ENCODE measurements at regions not wholly inside any gene's neighbourhood (a gene's known extent, or its start where the extent isn't known, plus 50 kb on each side); places are given as distances from the start of the nearest gene placed in this dataset.

DNA sequence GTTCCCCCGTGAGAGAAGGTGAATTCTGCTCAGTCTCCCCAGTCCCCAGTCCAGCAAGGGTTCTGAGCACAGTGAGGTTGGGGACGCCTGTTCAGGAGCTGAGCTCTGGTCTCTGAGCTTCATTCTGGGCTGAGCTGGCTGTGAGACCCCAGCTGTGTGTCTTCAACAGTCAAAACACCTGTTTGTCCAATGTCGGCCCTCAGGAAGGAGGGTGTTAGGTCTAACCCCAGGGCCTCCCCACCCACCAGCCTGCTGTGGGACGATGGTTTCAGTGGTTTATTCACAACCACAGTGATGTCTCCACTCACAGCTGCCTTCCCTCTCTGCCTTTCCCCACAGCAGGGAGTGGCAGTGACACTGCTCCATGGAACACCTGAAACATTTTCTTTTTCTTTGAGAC lies 1282.9 kb downstream of the TBC1D22A start:
- peak in 1 of 2 experiments; percentile 19 for DNase-seq

DNA sequence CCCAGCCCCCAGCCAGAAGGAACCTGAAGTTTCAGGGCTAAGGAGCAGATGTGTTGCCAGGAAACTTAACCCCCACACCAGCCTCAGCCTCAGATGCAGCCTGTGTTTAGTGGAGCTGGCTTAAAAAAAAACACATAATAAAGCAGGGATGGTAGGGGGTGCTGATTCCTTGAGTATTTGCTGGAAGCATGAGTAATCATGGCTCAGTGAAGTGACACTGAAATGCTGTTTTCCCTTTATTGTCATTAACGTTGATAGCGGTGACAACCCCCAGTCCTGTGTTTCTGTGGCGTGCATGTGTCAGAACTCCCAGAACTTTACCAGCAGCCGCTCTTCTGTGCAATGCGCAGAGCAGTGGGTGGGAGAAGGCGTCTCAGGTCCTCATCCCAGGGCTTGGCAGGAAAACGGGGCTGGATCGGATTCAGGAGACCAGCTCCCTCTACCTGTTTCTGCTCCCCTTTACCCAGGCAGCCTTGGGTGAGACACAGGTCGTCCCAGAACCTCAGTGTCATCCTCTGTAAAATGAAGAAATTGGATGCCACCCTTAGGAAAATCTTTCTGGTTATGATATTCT lies 1282.1 kb downstream of the TBC1D22A start:
- DNase-seq = no peak

DNA sequence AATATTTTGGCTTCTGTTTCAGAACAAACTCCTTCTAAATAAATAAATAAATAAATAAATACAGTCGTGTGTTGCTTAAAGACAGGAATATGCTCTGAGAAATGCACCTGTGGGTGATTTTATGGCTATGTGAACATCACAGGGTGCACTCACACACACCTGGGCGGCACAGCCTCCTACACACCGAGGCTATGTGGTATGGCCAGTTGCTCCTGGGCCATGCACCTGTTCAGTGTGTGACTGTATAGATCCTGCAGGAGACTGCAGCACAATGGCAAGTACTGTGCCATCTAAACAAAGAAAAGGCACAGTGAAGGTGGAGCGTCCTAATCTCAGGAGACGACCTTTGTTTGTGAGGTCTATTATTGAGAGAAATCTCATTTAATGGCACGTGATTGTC lies 1281.1 kb downstream of the TBC1D22A start:
- no peak for DNase-seq

DNA sequence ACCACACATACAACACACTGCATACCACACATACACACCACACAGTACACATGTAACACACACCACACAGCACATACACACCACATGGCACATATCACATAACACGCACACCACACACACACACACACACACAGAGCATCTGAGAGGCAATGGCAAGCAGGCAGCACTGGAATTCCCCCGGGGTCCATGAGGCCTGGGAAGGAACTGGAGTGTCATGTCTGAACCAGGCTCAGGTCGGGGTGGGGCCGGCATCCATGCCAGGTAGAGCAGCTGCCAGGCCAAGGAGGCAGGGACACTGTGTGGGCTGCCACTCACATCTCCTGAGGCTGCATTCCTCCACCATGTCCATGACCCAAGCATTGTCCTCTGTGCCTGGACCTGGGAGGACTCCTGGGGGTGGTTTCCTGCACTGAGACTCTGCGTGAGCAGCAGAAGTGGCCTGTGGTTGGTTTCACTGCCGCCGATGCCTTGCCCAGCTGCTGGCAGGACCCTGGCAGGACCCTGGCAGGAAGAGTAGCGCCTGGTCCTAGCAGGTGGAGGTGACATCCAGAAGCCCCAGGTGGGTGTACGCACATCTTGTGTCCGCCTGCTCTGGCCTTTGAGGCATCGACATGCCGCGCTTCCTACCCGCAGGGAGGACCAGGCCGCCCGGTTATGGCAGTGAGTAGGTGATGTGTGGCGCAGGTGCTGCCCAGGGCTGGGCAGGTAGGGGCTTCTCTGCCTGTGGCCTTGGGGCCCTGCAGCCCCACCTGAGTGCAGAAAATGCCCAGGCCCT lies 1280.4 kb downstream of the TBC1D22A start:
- no peak for DNase-seq

GRCh38 chr22:48039326-48039725 lies 1276.9 kb downstream of the TBC1D22A start:
- no peak for DNase-seq

DNA sequence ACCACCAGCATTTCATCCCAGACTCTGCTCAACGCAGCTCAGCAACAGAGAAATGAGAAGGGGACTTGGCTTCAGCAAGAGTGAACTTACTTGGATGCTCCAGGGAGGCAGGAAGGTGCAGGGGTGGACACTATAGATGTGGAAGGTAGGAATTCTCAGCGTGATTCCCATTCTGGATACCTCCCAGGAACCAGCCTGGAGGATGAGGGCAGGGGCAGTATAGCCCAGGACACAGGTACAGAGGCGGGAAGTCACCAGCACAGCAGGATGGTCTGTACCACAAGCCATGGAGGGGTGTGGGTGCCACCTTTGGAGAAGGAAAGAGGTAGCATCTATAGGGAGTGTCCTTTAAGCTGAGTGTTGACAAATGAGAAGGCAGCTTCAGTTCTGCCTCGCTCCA lies 1275.2 kb downstream of the TBC1D22A start:
- DNase-seq = no peak

DNA sequence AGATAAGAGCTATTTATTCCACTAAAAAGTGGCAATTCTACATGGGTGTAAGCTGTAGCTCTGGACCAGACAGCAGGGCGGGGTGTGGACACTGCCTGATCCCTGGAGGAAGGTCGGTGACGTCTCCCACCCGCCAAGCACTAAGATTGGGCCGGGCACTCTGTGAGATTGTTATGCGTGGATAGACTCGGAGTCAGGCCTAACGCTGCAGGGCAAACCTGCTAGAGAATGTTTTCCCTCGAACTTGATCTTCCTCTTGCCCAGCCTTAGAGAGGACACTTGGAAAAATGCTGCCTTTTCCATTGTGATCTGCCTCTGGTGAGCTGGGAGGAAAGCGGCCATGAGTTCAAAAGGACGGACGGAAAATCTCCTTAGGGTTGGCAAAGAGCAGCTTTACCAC lies 1273.4 kb downstream of the TBC1D22A start:
- DNase-seq = no peak

DNA sequence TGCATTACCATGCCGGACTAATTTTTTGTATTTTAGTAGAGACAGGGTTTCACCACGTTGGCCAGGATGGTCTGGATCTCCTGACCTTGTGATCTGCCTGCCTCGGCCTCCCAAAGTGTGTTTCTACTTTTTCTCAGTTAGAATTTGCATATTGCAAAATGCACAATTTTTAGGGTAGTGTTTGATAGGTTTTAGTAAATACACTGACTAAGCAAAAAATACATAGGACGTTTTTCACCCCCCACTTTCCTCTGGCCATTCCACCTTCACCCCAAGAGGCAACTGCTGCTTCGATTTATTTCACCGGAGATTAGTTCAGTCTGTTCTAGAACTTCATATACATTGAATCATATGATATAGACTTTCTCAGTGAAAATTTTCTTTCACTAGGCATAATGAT lies 1269.1 kb downstream of the TBC1D22A start:
- DNase-seq = no peak

DNA sequence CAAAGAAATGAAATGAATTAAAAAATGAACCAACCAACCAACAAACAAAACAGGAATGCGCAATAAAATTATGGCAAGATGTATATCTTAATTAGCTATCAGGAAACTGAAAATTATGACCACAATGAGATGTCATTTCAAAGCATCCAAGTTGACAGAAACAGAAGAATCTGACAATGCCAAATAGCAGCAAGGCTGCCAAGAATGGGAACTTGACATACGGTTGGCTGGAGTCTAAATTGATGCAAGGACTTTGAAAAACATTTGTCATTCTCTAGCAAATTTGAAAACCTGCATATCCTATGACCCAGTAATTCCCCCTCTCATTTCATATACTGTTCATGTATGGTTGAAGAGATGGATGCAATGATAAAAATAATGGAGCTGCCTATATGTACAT lies 1262.6 kb downstream of the TBC1D22A start:
- no peak for DNase-seq

DNA sequence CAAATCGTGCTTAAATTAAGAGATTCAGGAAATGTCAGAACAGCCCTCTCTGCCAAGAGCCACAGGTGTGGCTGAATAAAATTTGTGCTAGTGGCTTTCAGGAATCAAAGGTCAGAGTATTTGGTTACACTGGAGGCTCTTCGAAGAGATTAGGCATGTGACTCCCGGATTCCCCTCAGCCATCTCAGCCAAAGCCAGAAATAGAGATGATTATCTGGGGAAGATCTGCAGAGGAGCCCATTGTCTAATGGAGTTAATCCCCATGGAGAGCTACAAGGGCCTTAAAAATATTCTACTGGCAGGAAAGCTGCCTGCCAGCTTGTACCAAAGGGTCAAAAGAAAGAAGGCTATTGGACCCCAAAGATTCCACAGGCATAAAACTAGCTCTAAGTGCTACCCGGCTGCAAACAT lies 1259.5 kb downstream of the TBC1D22A start:
- no peak for DNase-seq

- no peak for DNase-seq
Observed at GRCh38 chr22:48018346-48018745, 1255.9 kb downstream of the TBC1D22A start.

DNA sequence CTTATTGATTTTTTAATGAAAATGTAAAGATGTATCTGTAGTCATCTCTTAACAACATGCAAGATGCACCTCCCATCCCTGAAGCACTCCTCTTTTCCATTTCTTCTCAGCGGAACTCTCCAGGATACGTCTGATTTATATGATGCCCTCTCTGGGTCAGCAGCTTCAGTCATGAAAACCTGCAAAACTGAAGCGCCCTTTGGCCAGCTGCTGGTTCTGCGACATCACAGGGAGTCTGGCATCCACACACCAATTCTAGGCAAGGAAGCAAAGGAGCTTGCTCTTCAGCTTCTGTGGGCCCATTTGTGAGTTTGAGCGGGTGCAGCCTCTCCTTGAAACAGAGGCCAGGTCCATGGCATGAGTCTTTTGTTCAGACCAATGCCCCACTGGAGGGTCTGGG lies 1253.3 kb downstream of the TBC1D22A start:
- no peak for DNase-seq

GRCh38 chr22:48004936-48005335 lies 1242.5 kb downstream of the TBC1D22A start:
- no peak for DNase-seq

GRCh38 chr22:48004038-48004437 lies 1241.6 kb downstream of the TBC1D22A start:
- no peak for DNase-seq

GRCh38 chr22:48001101-48001500 lies 1238.7 kb downstream of the TBC1D22A start:
- no peak for DNase-seq

DNA sequence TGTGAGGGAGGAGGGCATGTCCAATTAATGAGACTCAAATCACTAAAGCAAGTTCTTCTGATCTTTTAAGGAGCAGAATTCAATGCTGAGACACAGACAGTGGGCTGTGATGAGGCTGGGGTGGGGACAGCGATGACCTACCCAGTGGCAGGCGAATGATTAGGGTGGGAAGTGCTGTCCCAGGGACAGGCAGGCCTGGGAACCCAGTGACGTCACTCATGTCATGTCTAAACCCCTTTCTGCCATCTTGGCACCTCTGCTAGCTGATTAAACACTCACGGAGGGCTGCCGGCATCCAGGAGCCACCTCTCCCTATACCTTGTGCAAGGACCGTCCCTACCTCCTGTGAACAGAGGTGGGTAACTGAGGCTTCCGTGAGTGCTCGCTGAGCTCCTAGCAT lies 1235.2 kb downstream of the TBC1D22A start:
- no peak for DNase-seq

GRCh38 chr22:47997052-47997590 lies 1234.7 kb downstream of the TBC1D22A start:
- no peak for DNase-seq

- no peak for DNase-seq
Observed at GRCh38 chr22:47996446-47996857, 1234.0 kb downstream of the TBC1D22A start.

DNA sequence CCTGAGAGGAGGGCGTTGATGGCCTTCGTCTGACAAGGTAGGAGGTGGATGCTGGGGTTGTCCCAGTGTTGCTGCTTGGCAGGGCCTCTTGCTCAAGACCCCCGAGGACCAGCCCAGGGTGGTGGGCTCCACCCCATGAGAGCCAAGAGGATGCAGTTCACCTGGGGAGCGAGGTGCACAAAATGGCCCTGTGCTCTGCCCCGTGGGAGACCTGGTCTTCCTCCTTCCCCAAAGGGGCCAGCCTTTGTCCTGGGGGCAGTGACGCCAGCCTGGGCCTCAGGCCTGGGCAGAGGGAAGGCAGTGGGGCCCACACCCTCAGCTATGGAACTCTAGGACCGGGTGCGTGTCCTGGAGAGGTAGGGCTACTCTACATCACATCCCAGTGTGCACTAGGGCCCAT lies 1233.3 kb downstream of the TBC1D22A start:
- no peak for DNase-seq

GRCh38 chr22:47995264-47995627 lies 1232.8 kb downstream of the TBC1D22A start:
- no peak for DNase-seq

DNA sequence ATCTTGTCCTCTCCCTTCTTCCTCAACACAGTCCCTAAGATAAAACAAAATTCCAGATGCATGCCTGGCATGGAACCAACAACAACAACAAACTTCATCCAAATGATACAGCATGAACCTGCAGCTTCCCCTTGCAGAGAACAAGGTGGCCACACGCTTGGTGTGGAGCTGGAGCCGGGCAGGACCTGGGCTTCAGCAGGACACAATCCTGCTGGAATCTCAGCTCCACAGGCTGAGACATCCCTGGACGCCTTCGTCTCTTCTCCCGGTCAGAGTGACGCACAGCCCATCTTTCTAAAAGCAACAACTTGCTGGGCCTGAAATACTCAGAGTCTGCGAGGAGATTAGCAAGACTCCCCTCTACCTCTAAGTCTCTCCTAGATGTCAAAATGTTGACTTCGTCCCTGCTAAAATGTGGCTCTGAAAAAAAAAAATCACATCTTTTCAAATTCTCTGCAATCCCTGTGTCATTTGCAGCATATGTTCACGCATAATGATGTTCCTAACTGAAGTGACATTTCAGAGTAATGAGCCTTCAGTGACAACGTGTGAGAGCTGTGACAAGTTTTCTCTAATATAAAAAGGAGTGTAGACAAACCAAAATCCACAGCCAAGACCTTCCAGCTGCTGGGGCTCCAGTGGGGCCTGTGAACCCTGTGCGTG lies 1232.3 kb downstream of the TBC1D22A start:
- no peak for DNase-seq

GRCh38 chr22:47994045-47994444 lies 1231.6 kb downstream of the TBC1D22A start:
- no peak for DNase-seq

- DNase-seq = no peak
Observed at GRCh38 chr22:47990481-47990880, 1228.0 kb downstream of the TBC1D22A start.

GRCh38 chr22:47987885-47988515 lies 1225.5 kb downstream of the TBC1D22A start:
- DNase-seq = no peak

Measured in activated T-cell treated with anti-CD3 and anti-CD28 coated beads, Interleukin-2, amount 50 U/mL, for 48 hours (primary cell).